ENCODE measurements at regions not wholly inside any gene's neighbourhood (a gene's known extent, or its start where the extent isn't known, plus 50 kb on each side); places are given as distances from the start of the nearest gene placed in this dataset.

DNA sequence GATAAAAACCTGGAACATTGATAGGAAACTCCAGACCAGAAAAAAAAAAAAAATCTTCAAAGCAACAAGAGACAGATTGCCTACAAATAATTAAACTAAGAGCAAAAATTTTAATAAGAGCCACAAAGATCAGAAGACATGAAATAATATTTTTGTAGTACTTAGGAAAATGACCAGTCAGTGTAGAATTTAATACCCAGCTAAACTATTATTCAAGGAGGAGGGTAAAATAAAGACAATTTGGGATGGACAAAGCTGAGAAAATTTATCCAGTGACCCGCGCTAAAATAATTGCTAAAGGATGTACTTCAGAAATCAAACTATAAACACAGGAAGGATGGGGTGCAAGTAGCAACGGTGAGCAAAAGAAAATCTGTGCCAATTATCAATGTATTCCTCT lies 133.2 kb downstream of the AQP9 start:
- DNase-seq (ENCODE audit: low read depth) = no peak

DNA sequence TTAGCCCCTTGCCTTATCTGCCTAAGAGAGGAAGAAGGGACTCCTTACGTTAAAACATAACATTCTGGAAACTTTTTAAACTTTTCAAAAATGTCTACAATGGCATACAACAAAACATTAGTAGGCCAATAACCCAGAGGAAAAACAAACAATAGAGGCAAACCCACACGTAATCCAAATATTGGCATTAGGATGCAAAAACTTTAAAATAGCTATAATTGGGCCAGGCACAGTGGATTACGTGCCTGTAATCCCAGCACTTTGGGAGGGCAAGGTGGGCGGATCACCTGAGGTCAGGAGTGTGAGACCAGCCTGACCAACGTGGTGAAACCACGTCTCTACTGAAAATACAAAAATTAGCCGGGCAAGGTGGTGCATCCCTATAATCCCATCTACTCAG lies 134.9 kb downstream of the AQP9 start:
- no peak for DNase-seq (ENCODE audit: low read depth)

DNA sequence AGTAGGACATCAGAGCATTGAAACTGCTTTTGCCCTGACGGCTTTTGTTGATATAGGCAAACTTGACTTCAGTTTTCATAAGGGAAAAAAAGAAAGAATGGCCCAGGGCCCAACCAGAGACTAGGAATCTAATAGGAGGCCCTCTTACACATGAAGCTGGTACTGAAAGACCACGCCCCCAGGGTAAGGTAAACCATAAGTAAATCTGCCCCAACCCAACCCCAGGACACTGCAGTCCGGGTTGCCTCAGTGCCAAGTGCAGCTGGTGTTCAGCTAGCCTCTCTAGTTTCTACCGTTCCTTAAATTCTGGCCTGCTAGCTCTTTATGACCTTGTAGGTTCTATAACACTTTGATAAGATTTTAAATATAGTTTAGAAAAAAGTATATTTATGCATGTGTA lies 136.7 kb downstream of the AQP9 start:
- no peak for DNase-seq (ENCODE audit: low read depth)

DNA sequence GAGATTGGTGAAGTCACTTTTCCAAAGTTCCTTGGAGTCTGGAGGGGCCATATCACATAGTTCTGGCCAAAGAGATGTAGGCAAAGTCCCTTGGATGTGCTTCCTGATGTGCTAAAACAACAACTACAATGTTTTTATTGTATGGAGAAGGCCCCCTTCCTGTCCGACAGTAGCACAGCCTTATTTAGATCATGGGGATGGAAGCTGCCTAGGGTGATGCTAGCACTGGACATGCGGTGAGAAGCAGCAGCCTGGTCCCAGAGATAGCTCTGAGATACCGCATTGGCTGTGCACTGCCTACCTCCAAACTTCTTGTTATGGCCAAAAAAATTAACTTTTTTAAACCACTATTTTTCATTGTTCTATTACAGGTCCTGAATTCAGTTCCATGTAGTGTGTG lies 137.6 kb downstream of the AQP9 start:
- no peak for DNase-seq (ENCODE audit: low read depth)

DNA sequence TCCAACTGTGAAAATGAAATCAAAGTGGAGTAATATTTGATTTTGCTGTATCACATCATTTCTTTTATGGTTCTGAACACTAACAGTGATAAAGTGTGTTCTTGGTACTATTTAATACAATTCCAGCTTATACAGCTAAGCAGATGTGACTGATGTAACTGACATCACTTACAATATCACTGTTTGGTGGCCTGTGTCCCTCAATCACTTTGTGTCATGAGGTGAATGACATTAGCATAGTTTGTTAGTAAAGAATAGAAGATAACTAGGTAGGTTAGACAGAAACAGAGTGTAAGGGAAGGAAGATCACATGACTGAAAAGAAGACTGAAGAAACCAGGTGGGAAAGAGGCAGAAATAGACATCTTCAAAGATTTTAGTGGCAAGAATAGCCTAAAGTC lies 138.7 kb downstream of the AQP9 start:
- no peak for DNase-seq (ENCODE audit: low read depth)

DNA sequence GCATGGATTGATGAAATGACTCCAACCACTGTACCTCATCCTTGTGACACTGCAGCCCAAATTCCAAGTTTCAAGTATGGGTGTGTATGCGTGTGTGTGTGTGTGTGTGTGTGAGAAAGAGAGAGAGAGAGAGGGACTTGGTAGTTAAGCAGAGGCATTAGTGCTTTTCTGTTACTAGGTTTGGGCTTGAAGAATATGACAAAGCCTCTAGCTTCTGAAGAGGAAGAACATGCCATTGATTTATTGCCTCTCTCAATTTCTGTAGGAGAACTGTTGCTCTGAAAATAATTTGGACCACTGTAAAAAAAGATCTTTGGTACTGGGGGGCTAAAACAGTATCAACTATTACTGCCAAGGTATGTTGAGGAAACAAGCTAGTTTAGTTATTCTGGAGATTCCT lies 139.2 kb downstream of the AQP9 start:
- no peak for DNase-seq (ENCODE audit: low read depth)

DNA sequence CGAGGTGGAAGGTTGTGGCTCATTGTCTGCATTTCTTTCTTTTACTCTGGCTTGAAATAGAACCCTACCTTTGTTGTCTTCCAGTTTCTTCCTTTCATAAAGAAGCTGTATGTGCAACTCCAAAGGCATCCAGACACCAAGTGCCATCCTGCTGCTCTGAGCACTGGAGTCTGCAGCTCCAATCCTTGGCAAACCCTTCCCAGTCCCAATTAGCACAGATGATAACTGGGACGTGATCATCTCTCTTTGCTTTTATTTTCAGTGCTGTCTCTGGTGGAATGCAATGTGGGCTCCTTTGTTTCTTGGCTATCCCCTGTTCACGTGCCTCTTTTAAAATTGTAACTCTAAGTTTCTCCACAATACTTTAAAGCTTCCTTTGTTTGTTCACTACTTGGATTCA lies 140.9 kb downstream of the AQP9 start:
- no peak for DNase-seq (ENCODE audit: low read depth)

DNA sequence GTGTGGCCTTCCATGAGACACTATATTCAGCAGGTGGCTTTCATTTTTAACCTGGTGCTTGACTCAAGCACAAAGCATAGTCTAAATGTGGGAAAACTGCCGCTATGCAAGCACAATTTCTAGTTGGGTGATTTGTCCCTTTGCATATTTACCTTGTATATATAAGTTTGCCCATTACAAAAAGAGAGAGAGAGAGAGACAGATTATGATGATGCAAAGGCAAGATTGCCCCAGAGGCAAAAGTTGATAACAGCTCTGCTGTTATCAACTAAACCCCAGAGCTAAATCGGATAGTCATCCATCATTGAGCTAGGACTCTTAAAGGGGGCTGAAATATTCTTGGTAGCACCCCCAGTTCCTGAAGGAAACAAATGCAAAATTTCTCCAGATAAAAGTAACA lies 141.5 kb downstream of the AQP9 start:
- no peak for DNase-seq (ENCODE audit: low read depth)

DNA sequence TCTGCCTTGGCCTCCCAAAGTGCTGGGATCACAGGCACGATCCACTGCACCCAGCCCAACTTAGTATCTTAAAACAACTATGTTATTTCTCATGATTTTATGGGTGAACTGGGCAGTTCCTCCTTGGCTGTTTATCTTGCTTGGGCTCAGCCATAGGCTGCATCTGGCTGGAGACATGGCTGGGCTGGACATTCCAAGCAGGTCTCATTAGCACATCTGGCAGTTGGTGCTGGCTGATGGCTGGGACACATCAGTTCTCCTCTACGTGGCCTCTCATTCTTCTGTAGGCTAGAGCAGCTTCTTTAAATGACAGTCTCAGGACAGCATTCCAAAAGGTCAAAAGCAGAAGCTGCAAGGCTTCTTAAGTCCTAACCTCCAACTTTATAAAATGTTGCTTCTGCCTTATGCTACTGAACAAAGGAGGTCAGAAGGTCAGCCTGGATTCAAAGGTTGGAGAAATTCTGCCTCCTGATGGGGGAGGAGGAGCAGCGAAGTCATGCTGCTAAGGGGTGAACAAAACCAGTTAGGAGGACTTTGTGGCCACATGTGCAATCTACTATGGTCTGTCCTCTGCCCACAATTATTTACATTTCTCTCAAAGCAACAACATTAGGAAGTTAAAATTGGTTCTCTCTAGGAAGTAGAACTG lies 144.0 kb downstream of the AQP9 start:
- no peak for DNase-seq (ENCODE audit: low read depth)

DNA sequence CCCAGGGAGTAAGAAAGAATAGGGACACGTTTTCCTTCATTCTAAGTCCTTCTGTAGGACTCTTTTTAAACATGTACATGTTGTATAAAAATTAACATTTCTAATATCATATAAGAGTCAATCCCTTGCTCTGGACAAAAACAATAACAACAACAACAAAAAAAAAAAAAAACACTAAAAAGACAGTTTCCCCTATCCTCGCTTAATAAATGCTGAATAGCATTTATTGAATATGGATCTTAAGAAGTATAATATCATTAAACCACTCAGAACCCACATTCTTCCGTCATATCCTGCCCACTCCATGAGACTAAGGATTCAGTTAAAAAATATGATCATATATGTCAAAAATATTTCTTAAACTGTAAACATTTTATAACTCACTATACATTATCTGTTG lies 145.1 kb downstream of the AQP9 start:
- no peak for DNase-seq (ENCODE audit: low read depth)

DNA sequence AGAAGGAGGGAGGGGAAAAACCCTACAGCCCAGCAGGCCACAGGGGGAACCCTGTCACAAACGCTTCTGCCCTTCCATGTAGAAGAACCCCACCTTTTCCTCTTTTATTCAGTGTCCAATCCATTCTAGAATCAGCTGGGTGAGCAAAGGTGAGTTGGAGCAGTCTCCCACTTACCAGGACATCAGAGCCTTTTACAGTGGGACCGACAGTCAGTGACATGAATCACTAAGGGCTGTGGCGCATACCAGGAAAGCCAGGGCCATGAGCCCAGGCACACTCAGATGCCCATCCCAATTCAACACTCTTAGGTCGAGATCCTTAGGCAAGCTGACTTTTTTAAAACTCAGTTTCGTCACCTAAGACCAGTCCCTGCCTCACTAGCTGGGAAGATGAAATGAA lies 146.1 kb downstream of the AQP9 start:
- no peak for DNase-seq (ENCODE audit: low read depth)

DNA sequence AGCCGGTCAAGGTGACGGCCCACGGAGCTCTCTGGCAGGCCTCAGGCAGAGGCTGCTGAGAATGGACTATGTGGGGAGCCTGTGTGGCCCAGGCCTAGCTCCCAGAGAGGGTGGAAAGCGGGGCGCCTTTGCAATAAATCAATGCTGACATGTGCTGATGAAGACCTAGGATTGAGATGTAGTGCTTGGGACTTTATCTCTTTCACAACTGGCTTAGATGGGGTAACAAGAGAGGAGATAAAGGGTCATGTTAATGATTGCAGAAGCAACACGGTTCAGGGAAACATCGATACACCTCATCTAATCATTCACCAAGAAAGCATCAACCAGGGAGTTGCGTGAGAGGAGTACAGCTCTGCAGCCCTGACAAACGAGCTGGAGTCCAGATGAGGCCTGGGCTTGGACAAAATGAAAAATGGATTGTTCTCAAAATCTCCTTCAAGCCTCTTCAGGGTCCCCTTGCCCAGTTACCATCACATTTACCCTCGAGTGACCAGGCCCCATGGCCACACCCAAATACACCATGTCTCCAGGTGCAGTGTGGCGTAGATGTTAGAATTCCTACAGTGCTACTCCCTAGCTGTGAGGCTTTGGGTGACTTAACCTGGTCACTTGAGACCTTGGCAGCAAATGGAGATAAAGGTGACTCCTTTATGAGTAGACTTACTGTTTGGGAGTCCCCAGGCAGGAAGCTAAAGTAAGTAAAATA lies 146.4 kb upstream of the LIPC start:
- DNase-seq (ENCODE audit: low read depth) = no peak

DNA sequence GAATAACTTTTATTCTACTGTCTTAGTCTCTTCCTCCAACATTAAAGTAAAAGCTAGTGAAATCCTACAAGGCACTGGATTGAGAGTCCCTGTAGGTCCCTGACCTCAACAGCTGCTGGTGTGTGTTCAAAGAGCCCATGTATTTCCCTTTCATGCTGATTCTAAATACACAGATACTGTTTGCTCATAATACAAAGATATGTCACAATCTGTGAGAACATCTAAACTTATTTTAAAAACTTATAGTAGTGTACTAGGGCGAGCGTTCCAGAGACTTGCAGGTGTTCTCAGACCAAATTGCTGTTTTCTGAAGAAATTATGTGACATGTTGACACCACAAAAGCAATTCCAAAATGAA lies 145.9 kb upstream of the LIPC start:
- DNase-seq (ENCODE audit: low read depth) = no peak

DNA sequence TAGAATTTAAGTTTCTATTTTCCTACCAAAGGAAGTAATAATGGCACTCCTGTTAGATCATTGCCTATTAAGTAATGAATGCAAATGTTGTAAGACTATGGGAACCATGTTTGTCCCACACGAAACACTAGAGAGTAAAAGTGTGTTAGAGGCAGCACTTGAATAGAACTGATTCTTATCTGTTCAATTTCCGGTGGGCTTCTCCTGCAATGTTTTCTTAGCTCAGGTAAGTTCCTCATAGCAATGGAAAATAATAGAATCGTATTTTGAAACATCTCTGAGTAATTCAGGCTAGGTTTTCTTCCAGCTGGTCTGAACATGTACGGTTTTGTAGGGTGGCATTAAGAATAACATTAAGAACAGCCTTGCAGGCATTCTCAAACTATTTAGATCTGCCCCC lies 145.3 kb upstream of the LIPC start:
- no peak for DNase-seq (ENCODE audit: low read depth)

DNA sequence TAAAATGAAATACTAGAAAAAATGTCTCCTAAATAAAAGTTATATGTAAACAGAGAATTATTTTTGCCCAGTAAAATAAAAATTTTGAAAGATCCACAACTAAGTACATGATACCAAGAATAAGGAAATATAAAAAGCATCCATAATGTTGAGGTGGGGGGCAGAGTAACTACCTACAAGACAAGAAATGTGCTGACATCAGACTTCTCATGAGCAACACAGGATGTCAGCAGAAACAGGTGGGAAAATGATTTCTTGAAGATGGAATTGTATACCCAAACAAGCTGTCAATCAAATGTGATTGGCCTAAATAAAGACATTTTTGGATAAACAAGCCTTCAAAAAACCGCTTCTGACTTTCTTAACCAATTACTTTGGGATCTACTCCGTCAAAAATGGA lies 143.9 kb upstream of the LIPC start:
- DNase-seq (ENCODE audit: low read depth) = no peak

DNA sequence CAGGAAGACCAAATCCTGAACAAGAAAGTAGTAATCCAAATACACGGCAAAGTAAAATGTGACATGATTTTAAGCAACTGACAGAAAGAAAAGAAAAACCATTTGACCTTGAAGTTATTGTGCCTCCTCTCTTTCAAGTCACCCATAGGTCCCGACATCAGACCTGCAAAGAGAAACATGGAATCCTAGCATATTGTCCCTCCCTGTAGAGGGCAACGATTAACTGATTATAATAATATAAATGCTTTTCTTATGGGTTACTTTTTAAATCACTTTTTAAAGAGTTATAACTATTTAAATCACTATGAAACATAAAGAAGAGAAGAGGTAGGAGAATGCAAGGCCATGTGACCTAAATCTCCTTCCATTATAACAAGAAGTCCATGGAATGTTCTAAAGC lies 143.2 kb upstream of the LIPC start:
- DNase-seq (ENCODE audit: low read depth) = no peak

DNA sequence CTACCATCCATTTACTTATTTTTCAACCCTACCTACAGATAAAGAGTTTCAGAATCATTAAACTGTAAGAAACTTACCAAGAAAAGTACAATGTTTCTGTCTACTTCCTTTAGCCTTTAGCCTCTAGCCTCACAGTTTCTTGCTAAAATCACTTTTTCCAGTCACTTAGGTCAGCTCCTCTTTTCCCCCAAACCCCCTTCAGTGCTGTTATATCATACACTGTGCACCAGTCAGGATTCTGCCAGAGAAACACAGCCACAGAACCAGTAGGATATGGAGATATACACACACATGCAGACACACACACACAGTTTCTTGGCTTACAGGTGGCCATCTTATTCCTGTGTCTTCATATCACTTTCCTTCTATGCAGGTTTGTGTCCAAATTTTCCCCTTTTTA lies 139.9 kb upstream of the LIPC start:
- DNase-seq (ENCODE audit: low read depth) = no peak

DNA sequence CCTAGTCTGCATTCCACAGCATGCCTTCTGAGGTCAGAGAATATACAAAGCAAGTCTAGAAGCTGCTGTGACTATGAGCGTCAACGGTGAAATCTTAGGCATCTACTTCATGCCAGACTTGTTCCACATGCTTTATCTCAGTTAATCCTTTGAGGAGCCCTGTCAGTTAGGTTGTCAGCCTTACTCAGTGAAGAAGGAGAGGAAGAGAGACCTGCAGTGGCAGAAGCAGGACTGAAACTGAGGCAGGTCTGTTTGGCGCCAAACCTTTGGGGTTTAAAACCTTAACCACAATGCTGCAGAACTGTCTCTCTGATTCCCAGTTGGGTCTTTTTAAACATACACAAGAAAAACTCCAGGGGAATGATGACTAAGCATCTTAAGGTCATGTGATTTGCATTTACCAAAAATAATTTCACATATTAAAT lies 139.0 kb upstream of the LIPC start:
- no peak for DNase-seq (ENCODE audit: low read depth)

DNA sequence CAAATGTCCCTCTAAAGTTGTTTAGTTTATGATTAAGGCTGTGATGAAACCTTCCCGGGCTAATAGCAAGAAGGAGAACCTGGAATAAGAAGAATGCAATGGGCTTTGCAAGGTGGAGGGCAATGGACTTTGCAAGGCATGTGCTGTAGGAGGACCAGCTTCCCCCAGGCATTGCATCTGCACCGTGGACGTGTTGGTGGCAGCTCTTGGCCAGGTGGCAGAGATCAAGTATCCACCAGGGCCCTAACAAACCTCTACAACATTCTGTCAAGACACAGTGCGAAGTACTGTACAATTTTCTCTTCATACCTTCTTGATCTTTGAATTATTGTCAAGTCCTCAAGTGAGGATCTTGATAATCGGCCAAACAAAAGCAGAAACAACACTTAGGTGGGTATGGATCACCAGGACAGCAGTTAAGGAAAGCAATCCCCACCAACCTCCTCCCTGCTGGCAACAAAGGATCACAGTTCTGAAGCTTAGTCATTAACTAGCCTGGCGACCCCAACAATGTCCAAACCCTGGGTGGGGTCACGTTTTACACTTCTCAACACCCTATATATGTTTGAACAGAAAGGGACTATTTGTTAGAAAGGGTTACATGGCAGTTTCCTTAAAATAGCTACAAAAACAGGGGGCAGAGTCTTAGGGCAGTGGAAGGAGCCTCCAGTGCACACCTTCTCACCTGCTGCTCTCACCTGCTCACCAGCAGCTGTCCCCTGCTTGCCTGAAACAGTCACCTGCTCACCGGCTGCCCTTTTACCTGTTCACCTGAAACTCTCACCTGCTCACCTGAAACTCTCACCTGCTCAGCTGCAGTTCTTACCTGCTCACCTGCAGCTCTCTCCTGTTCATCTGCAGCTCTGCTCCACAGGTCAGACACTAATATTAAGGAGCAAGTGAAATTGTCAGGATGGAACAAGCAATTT lies 137.9 kb upstream of the LIPC start:
- DNase-seq (ENCODE audit: low read depth) = no peak

DNA sequence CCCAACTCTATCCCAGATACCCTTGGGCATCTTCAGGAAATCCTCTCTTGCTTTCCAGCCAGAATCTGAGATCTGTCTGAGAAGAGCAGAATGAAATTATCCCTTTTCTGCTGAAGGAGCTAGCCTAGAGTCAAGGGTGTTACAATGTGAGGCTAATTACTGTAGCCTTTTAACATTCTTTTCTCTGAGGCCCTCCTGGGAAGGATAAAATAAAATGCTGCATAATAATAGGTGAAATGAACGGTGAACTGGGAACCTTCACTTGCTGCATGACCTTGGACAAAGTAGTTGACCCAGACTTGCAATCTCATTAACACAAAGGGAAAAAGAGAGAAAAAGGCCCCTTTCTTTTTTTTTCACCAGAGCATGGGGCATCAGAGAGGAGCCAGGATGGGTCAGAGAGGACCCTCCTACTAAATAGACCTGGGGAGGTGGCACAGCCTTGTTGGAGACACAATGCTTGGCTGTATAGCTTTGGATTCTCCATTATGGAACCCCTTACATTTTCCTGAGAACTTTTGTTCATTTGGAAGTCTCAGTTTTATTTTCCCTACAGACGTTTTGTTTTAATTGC lies 137.0 kb upstream of the LIPC start:
- no peak for DNase-seq (ENCODE audit: low read depth)

DNA sequence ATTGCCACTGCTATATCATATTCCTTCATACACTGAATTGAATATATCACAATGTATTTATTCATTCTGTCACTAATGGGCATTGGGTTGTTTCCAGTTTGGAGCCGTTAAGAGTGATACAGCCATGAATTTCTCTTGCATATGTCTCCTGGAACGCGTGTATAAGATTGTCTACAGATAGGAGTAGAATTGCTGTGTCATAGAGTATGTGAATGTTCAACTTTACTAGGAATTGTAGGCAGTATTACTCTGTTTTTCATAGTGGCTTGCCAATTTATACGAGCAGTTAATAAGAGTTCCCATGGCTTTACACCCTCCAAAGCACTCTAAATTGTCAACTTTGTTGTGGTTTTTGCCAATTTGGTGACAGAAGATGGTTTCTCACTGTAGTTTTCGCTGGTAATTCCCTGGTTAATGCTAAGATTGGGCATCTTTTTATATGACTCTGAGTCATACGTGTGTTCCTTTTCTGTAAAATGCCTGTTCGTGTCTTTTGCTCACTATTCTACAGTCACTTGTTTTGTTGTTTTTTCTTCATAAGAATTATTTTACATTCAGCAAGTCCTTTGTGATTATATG lies 136.1 kb upstream of the LIPC start:
- DNase-seq (ENCODE audit: low read depth) = no peak

DNA sequence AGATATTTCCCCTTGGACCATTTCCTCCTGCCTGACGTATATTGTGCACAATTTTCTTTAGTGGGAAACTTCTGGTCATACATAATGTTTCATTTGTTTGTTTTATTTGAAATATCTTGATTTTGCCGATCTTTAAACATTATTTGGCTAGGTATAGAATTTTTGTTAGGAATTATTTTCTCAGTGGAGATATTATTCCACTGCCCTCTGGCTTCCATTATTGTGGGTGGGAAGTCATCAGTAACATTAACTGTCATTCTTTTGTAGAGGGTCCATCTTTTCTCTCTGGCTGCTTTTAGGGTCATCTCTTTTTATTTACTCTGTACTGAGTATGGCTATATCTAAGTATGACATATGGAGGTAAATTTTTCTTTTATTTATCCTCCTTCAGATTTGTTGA lies 135.5 kb upstream of the LIPC start:
- DNase-seq (ENCODE audit: low read depth) = no peak

DNA sequence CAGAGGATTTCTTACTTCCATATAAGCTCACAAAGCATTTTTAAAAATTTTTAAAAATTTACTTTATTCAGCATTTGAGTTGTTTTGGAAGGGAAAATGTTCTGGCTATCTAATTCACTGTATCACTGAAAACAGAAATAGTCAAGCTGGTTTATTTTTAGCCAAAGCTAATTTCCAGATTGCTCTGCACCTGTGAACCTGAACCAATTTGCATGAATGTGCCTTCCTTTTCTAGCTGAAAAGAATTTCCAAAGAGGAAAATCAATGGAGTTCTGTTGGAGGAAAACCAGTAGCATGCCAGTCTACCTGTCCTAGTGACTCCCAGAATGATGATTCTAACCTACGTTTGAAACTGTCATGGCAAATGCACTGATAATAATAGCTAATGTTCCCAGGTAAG lies 134.2 kb upstream of the LIPC start:
- no peak for DNase-seq (ENCODE audit: low read depth)

Measured in stimulated activated CD4-positive, alpha-beta T cell treated with anti-CD3 and anti-CD28 coated beads, Interleukin-2, amount 100 ng/mL, for 4 hours (primary cell).